Activated B cell treated with CpG ODN at 0.5 μM for 24 hours (primary cell): ENCODE measurements at regions not wholly inside any gene's neighbourhood (a gene's known extent, or its start where the extent isn't known, plus 50 kb on each side); places are given as distances from the start of the nearest gene placed in this dataset.

Source experiments
- ATAC-seq: fragments of 200-7000 bp; cut with Tn5 transposase; one replicate; pipeline ENCODE4 v1.10.0; 2021; ENCODE audit warnings: low read depth, mild to moderate bottlenecking, moderate library complexity
- CTCF ChIA-PET: fragments of 350-600 bp; sonication (Branson Sonifier 250); formaldehyde crosslinking; loops from one replicate; lab custom pipeline; 2021; ENCODE audit warnings: antibody characterized with exemption; lab: Charles Lee
- POLR2A ChIA-PET: fragments of 350-600 bp; sonication (Branson Sonifier 250); formaldehyde crosslinking; loops from one replicate; lab custom pipeline; 2021; ENCODE audit warnings: antibody characterized with exemption; lab: Charles Lee
- DNase-seq: peaks from one replicate; pipeline ENCODE4 v3.0.0; 2022
- H3K27ac Mint-ChIP-seq: one replicate; pipeline ENCODE4 v1.8.0; 2020; ENCODE audit warnings: mixed read lengths
- H3K27me3 Mint-ChIP-seq: one replicate; pipeline ENCODE4 v1.8.0; 2021; ENCODE audit warnings: mixed read lengths
- H3K36me3 Mint-ChIP-seq: one replicate; pipeline ENCODE4 v1.8.0; 2021; ENCODE audit warnings: low read depth, mixed read lengths
- H3K4me1 Mint-ChIP-seq: one replicate; pipeline ENCODE4 v1.8.0; 2021; ENCODE audit warnings: mixed read lengths
- H3K4me3 Mint-ChIP-seq: one replicate; pipeline ENCODE4 v1.8.0; 2020; ENCODE audit warnings: mild to moderate bottlenecking, mixed read lengths
- H3K9me3 Mint-ChIP-seq: one replicate; pipeline ENCODE4 v1.8.0; 2020; ENCODE audit warnings: mixed read lengths
- CTCF ChIP-seq: fragments of 200-600 bp; IDR thresholded peaks from one replicate; pipeline ENCODE4 v1.8.0; 2022; ENCODE audit warnings: antibody characterized with exemption, mild to moderate bottlenecking
- intact Hi-C: fragments of 100-400 bp; cut with micrococcal nuclease; formaldehyde crosslinking; loops from one replicate; pipeline ENCODE4 v1.15.1; 2024

- ChIA-PET POLR2A (no interaction called here), CTCF (no interaction called here)
- H3K36me3 Mint-ChIP-seq = no peaks in the 10 kb centered on the region
- no peak overlapping the region for H3K27ac Mint-ChIP-seq
- TF ChIP-seq CTCF = no peak
- DNase-seq (no peak), ATAC-seq (no peak)
- H3K27me3 Mint-ChIP-seq = peaks cover 2% of the 10 kb centered on the region
- no peak overlapping the region for H3K4me3 Mint-ChIP-seq
- intact Hi-C loops = no loop called here
- H3K9me3 Mint-ChIP-seq = no peaks in the 10 kb centered on the region
- H3K4me1 Mint-ChIP-seq = no peaks in the 10 kb centered on the region
These were observed 297.0 kb downstream of the MAP2K6 start for GRCh38 chr17:69711541-69711940.

GRCh38 chr17:69712801-69713311 is 298.4 kb downstream of the MAP2K6 start:
- DNase-seq (no peak), ATAC-seq (no peak)
- no peaks in the 10 kb centered on the region for H3K27me3 Mint-ChIP-seq
- intact Hi-C loops = no loop called here
- TF ChIP-seq CTCF = no peak
- ChIA-PET POLR2A (no interaction called here), CTCF (no interaction called here)
- no peak overlapping the region for H3K27ac Mint-ChIP-seq
- H3K4me1 Mint-ChIP-seq = no peaks in the 10 kb centered on the region
- H3K4me3 Mint-ChIP-seq = no peak overlapping the region
- no peaks in the 10 kb centered on the region for H3K9me3 Mint-ChIP-seq
- H3K36me3 Mint-ChIP-seq = no peaks in the 10 kb centered on the region

- Mint-ChIP-seq H3K4me1 (no peaks in the 10 kb centered on the region), H3K9me3 (no peaks in the 10 kb centered on the region), H3K4me3 (no peak overlapping the region), H3K27ac (no peak overlapping the region), H3K36me3 (no peaks in the 10 kb centered on the region), H3K27me3 (no peaks in the 10 kb centered on the region)
- DNase-seq (no peak), ATAC-seq (no peak)
- CTCF ChIA-PET = no interaction called here
- no peak for TF ChIP-seq CTCF
- POLR2A ChIA-PET = no interaction called here
- intact Hi-C loops = no loop called here
These were observed 299.3 kb downstream of the MAP2K6 start for GRCh38 chr17:69713815-69714214.

- Mint-ChIP-seq H3K9me3 (no peaks in the 10 kb centered on the region), H3K4me3 (no peak overlapping the region), H3K36me3 (no peaks in the 10 kb centered on the region), H3K27ac (no peak overlapping the region), H3K27me3 (no peaks in the 10 kb centered on the region), H3K4me1 (no peaks in the 10 kb centered on the region)
- DNase-seq (no peak), ATAC-seq (no peak)
- no peak for TF ChIP-seq CTCF
- ChIA-PET POLR2A (no interaction called here), CTCF (no interaction called here)
- intact Hi-C loops = no loop called here
These were observed 300.2 kb downstream of the MAP2K6 start for GRCh38 chr17:69714669-69715068.

- no peak for TF ChIP-seq CTCF
- CTCF ChIA-PET = no interaction called here
- POLR2A ChIA-PET = no interaction called here
- H3K4me1 Mint-ChIP-seq = no peaks in the 10 kb centered on the region
- H3K27me3 Mint-ChIP-seq = no peaks in the 10 kb centered on the region
- no peak for ATAC-seq
- intact Hi-C loops = no loop called here
- H3K9me3 Mint-ChIP-seq = no peaks in the 10 kb centered on the region
- no peak for DNase-seq
- H3K4me3 Mint-ChIP-seq = no peak overlapping the region
- H3K27ac Mint-ChIP-seq = no peak overlapping the region
- H3K36me3 Mint-ChIP-seq = no peaks in the 10 kb centered on the region
These were observed 301.2 kb downstream of the MAP2K6 start for GRCh38 chr17:69715656-69716055.
